HG03439 (cell line): ENCODE measurements at regions not wholly inside any gene's neighbourhood (a gene's known extent, or its start where the extent isn't known, plus 50 kb on each side); places are given as distances from the start of the nearest gene placed in this dataset.
"Not testable (repeated sequence)": the region's sequence is repeated elsewhere in the genome, so short reads cannot be mapped to it uniquely, and the experiment has no call there.

Source experiments
- ATAC-seq: cut with Tn5 transposase; IDR thresholded peaks from one replicate; pipeline ENCODE4 v1.9.1; 2021; ENCODE audit warnings: mild to moderate bottlenecking, moderate library complexity; ENCODE audit not compliant: unreplicated experiment

- no peak for ATAC-seq
Measured at GRCh38 chr5:126007841-126008240, 415.4 kb upstream of the GRAMD2B start.

- ATAC-seq = no peak
Measured at GRCh38 chr5:126009566-126009965, 413.6 kb upstream of the GRAMD2B start.

GRCh38 chr5:126011526-126011925, 411.7 kb upstream of the GRAMD2B start:
- not testable (repeated sequence) for ATAC-seq

GRCh38 chr5:126014676-126015075, 408.5 kb upstream of the GRAMD2B start:
- no peak for ATAC-seq

- no peak for ATAC-seq
Measured at GRCh38 chr5:126015235-126016181, 407.7 kb upstream of the GRAMD2B start.

- no peak for ATAC-seq
Measured at GRCh38 chr5:126016256-126016655, 407.0 kb upstream of the GRAMD2B start.

- ATAC-seq = no peak
Measured at GRCh38 chr5:126017096-126017495, 406.1 kb upstream of the GRAMD2B start.

GRCh38 chr5:126020770-126021169, 402.4 kb upstream of the GRAMD2B start:
- ATAC-seq = no peak

- no peak for ATAC-seq
Measured at GRCh38 chr5:126023994-126024441, 399.2 kb upstream of the GRAMD2B start.

GRCh38 chr5:126027149-126027548, 396.1 kb upstream of the GRAMD2B start:
- no peak for ATAC-seq

- ATAC-seq = no peak
Measured at GRCh38 chr5:126027652-126028051, 395.6 kb upstream of the GRAMD2B start.

GRCh38 chr5:126028336-126028735, 394.9 kb upstream of the GRAMD2B start:
- ATAC-seq = no peak

GRCh38 chr5:126029282-126029681, 393.9 kb upstream of the GRAMD2B start:
- ATAC-seq = not testable (repeated sequence)

GRCh38 chr5:126030698-126031097, 392.5 kb upstream of the GRAMD2B start:
- no peak for ATAC-seq

- ATAC-seq = no peak
Measured at GRCh38 chr5:126031989-126032716, 391.1 kb upstream of the GRAMD2B start.

- ATAC-seq = no peak
Measured at GRCh38 chr5:126043688-126044087, 379.5 kb upstream of the GRAMD2B start.

- no peak for ATAC-seq
Measured at GRCh38 chr5:126044111-126044668, 379.0 kb upstream of the GRAMD2B start.

- no peak for ATAC-seq
Measured at GRCh38 chr5:126044931-126045565, 378.2 kb upstream of the GRAMD2B start.

GRCh38 chr5:126046318-126046717, 376.9 kb upstream of the GRAMD2B start:
- no peak for ATAC-seq

GRCh38 chr5:126046846-126047571, 376.2 kb upstream of the GRAMD2B start:
- no peak for ATAC-seq
